DOHH2 (cell line): ENCODE measurements at regions not wholly inside any gene's neighbourhood (a gene's known extent, or its start where the extent isn't known, plus 50 kb on each side); places are given as distances from the start of the nearest gene placed in this dataset.

Source experiments
- CTCF ChIP-seq: fragments of 200-600 bp; sonication (generic); IDR thresholded peaks from one replicate; pipeline ENCODE4 v1.5.1; 2014; ENCODE audit warnings: antibody characterized with exemption, mild to moderate bottlenecking, low read depth, low read length; ENCODE audit not compliant: poor library complexity, severe bottlenecking
- EZH2phosphoT487 ChIP-seq: fragments of 200-600 bp; sonication (generic); IDR thresholded peaks from 2 replicates; pipeline ENCODE4 v1.6.1; 2017; ENCODE audit warnings: borderline replicate concordance, mild to moderate bottlenecking, antibody characterized with exemption, low read length, moderate library complexity, mixed read lengths

GRCh38 chr5:60299944-60300343 is 400.0 kb downstream of the DEPDC1B start:
- TF ChIP-seq CTCF (no peak), EZH2phosphoT487 (no peak)
